T-cell (primary cell): ENCODE measurements at regions not wholly inside any gene's neighbourhood (a gene's known extent, or its start where the extent isn't known, plus 50 kb on each side); places are given as distances from the start of the nearest gene placed in this dataset.

ENCODE experiments used
- ATAC-seq, 4 experiments: fragments of 200-7000 bp in 3 of 4; fragments of 150-1000 bp in 1 of 4; cut with Tn5 transposase; replicated peaks in 1 of 4; 1 replicate in 3 of 4; 2 replicates in 1 of 4; pipeline ENCODE4 v1.10.0; 2021; ENCODE audit warnings: moderate library complexity in 3 of 4, mild to moderate bottlenecking in 2 of 4, moderate number of reproducible peaks in 1 of 4
- CTCF ChIA-PET, 2 donors: fragments of 300-600 bp; sonication (Branson Sonifier 250); formaldehyde crosslinking; loops; one replicate each; lab custom pipeline; 2022; ENCODE audit warnings: antibody characterized with exemption in 2 of 2; lab: Charles Lee
- POLR2A ChIA-PET, 2 donors: fragments of 300-600 bp; sonication (Branson Sonifier 250); formaldehyde crosslinking; loops; one replicate each; lab custom pipeline; 2022; ENCODE audit warnings: antibody characterized with exemption in 2 of 2; lab: Charles Lee
- DNase-seq, 35 experiments: peaks; one replicate each; pipeline versions ENCODE4 v3.0.0 to v3.0.0-alpha.2; 2013 to 2023
- H3K27ac ChIP-seq: one replicate; pipeline ENCODE4 v1.5.1; 2013; ENCODE audit warnings: low read length
- H3K27me3 ChIP-seq, 2 experiments: replicated peaks in 1 of 2; 1 replicate in 1 of 2; 2 replicates in 1 of 2; pipeline versions ENCODE4 v1.6.1 to v1.7.0; 2013; ENCODE audit warnings: low read length in 1 of 2, mixed read lengths in 1 of 2; ENCODE audit not compliant: control insufficient read depth in 2 of 2, insufficient read depth in 2 of 2; ENCODE audit errors: extremely low read depth in 1 of 2
- H3K36me3 ChIP-seq, 2 donors: 1 replicate in 1 of 2; 2 replicates in 1 of 2; pipeline versions ENCODE4 v1.6.1 to v1.7.0; 2013; ENCODE audit warnings: low read length in 1 of 2; ENCODE audit not compliant: control insufficient read depth in 2 of 2, insufficient read depth in 1 of 2; ENCODE audit errors: extremely low read depth in 1 of 2
- H3K4me1 ChIP-seq, 2 experiments: 1 replicate in 1 of 2; 2 replicates in 1 of 2; pipeline versions ENCODE4 v1.6.1 to v1.7.0; 2013; ENCODE audit warnings: low read length in 2 of 2, mixed read lengths in 1 of 2; ENCODE audit not compliant: insufficient read depth in 2 of 2, control insufficient read depth in 1 of 2; ENCODE audit errors: extremely low read depth in 1 of 2
- H3K4me3 ChIP-seq, 2 donors: 1 replicate in 1 of 2; 2 replicates in 1 of 2; pipeline versions ENCODE4 v1.5.1 to v1.7.0; 2013; ENCODE audit warnings: mild to moderate bottlenecking in 2 of 2, low read length in 1 of 2, moderate library complexity in 1 of 2; ENCODE audit not compliant: control insufficient read depth in 1 of 2; ENCODE audit errors: extremely low read depth in 1 of 2
- H3K9me3 ChIP-seq: 2 replicates; pipeline ENCODE4 v1.7.0; 2013
- H3K27ac Mint-ChIP-seq, 2 donors: one replicate each; pipeline ENCODE4 v1.8.0; 2020 to 2021; ENCODE audit warnings: mild to moderate bottlenecking in 2 of 2, mixed read lengths in 2 of 2
- H3K27me3 Mint-ChIP-seq, 2 donors: one replicate each; pipeline ENCODE4 v1.8.0; 2021 to 2022; ENCODE audit warnings: mixed read lengths in 2 of 2
- H3K36me3 Mint-ChIP-seq: one replicate; pipeline ENCODE4 v1.8.0; 2021; ENCODE audit warnings: mixed read lengths
- H3K4me1 Mint-ChIP-seq, 3 donors: one replicate each; pipeline ENCODE4 v1.8.0; 2020 to 2022; ENCODE audit warnings: mixed read lengths in 3 of 3, mild to moderate bottlenecking in 1 of 3
- H3K4me3 Mint-ChIP-seq, 3 donors: one replicate each; pipeline ENCODE4 v1.8.0; 2020 to 2022; ENCODE audit warnings: mild to moderate bottlenecking in 3 of 3, mixed read lengths in 3 of 3, moderate library complexity in 3 of 3
- H3K9me3 Mint-ChIP-seq, 3 donors: one replicate each; pipeline ENCODE4 v1.8.0; 2020 to 2022; ENCODE audit warnings: mixed read lengths in 3 of 3
- WGBS: methylation state at CpG from one replicate; pipeline ENCODE4 v1.1.5; 2013; ENCODE audit warnings: missing lambda C conversion rate; ENCODE audit not compliant: insufficient coverage; 5-methylcytosine and 5-hydroxymethylcytosine counted together

GRCh38 chr14:36057452-36058116 lies 118.9 kb downstream of the PTCSC3 start:
- Histone ChIP-seq H3K27me3 (no peaks in the 10 kb centered on the region), H3K36me3 (no peaks in the 10 kb centered on the region), H3K4me3 (no peak overlapping the region), H3K9me3 (no peaks in the 10 kb centered on the region), H3K27ac (no peak overlapping the region), H3K4me1 (no peaks in the 10 kb centered on the region)
- Mint-ChIP-seq H3K4me3 (no peak overlapping the region), H3K27me3 (peaks cover 9 to 40% of the 10 kb centered on the region in 2 donors), H3K36me3 (no peaks in the 10 kb centered on the region), H3K27ac (no peak overlapping the region), H3K9me3 (no peaks in the 10 kb centered on the region), H3K4me1 (no peaks in the 10 kb centered on the region)
- CTCF ChIA-PET, result interaction anchor here in 1 of 2 donors (0.6 kb wide), 1 partner anchor 8 kb away, joined by 3 read pairs; no protein-coding TSS in a partner anchor
- ATAC-seq (no peak), DNase-seq (no peak)
- POLR2A ChIA-PET, result no interaction called here
- WGBS, result 20% methylated on average over 1 of the region's 7 CpGs

- H3K36me3 Mint-ChIP-seq, result no peaks in the 10 kb centered on the region
- H3K4me3 ChIP-seq, result no peak overlapping the region
- H3K4me1 Mint-ChIP-seq, result no peaks in the 10 kb centered on the region
- H3K9me3 ChIP-seq, result no peaks in the 10 kb centered on the region
- no peak overlapping the region for H3K27ac ChIP-seq
- no peak overlapping the region for H3K4me3 Mint-ChIP-seq
- CTCF ChIA-PET, result interaction anchor here in 1 of 2 donors (0.6 kb wide), 1 partner anchor 8 kb away, joined by 3 read pairs; no protein-coding TSS in a partner anchor
- 81% methylated on average over 3 of the region's 3 CpGs for WGBS
- no peaks in the 10 kb centered on the region for H3K36me3 ChIP-seq
- H3K27me3 ChIP-seq, result no peaks in the 10 kb centered on the region
- H3K9me3 Mint-ChIP-seq, result no peaks in the 10 kb centered on the region
- DNase-seq (no peak), ATAC-seq (no peak)
- H3K27ac Mint-ChIP-seq, result no peak overlapping the region
- POLR2A ChIA-PET, result no interaction called here
- H3K4me1 ChIP-seq, result no peaks in the 10 kb centered on the region
- H3K27me3 Mint-ChIP-seq, result peaks cover 9 to 38% of the 10 kb centered on the region in 2 donors
Observed at GRCh38 chr14:36056845-36057244, 119.7 kb downstream of the PTCSC3 start.

- H3K27ac Mint-ChIP-seq, result no peak overlapping the region
- no peaks in the 10 kb centered on the region for H3K4me1 Mint-ChIP-seq
- no peak overlapping the region for H3K4me3 Mint-ChIP-seq
- Histone ChIP-seq H3K4me3 (no peak overlapping the region), H3K4me1 (no peaks in the 10 kb centered on the region), H3K27ac (no peak overlapping the region), H3K27me3 (no peaks in the 10 kb centered on the region), H3K36me3 (no peaks in the 10 kb centered on the region), H3K9me3 (no peaks in the 10 kb centered on the region)
- no peak for ATAC-seq
- H3K27me3 Mint-ChIP-seq, result peaks cover 7 to 32% of the 10 kb centered on the region in 2 donors
- H3K9me3 Mint-ChIP-seq, result no peaks in the 10 kb centered on the region
- no peak for DNase-seq
- no peaks in the 10 kb centered on the region for H3K36me3 Mint-ChIP-seq
- POLR2A ChIA-PET, result no interaction called here
- WGBS, result 51% methylated on average over 2 of the region's 3 CpGs
- CTCF ChIA-PET, result no interaction called here
Observed at GRCh38 chr14:36055681-36056225, 120.8 kb downstream of the PTCSC3 start.

- DNase-seq (no peak), ATAC-seq (no peak)
- Mint-ChIP-seq H3K27me3 (peaks cover 6 to 31% of the 10 kb centered on the region in 2 donors), H3K4me3 (no peak overlapping the region), H3K27ac (no peak overlapping the region), H3K36me3 (no peaks in the 10 kb centered on the region), H3K4me1 (no peaks in the 10 kb centered on the region), H3K9me3 (no peaks in the 10 kb centered on the region)
- Histone ChIP-seq H3K27ac (no peak overlapping the region), H3K27me3 (peaks cover 0 to under 1% of the 10 kb centered on the region in 2 experiments), H3K9me3 (no peaks in the 10 kb centered on the region), H3K4me3 (no peak overlapping the region), H3K36me3 (no peaks in the 10 kb centered on the region), H3K4me1 (no peaks in the 10 kb centered on the region)
- ChIA-PET POLR2A (no interaction called here), CTCF (no interaction called here)
- WGBS, result 56% methylated on average over 3 of the region's 3 CpGs
Observed at GRCh38 chr14:36055052-36055378, 121.5 kb downstream of the PTCSC3 start.

DNA sequence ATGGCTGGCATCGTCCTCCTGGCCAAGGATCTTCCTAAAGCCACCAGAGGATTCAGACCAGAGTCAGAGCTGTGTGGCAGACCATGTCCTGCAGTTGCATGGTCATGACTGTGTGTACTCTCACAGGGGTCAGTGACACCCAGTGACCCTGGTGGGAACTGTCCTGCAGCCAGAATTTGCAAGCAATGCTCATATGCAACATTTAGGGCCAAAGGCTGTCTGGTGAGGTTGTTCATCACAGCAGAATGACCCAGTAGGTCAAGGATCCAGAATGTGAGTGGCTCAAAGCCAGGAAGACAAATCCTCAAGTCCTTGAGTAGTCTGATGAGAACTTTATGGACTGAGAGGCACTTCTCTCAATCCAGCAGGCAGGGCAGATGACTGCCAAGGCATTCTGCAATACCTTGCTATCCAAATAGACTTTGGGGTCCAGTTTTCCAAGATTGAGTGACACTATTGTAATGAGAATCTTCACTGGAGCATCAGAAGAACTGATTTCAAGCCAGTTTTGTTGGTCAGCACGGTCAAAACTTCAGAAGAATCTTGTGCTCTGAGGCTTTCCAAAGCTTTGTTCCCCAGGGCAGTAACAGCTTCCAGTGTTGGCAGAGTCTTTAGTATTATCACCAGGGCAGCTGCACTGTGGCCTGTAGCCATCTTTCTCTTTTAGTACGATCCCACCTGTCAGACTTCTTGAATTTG lies 122.0 kb downstream of the PTCSC3 start:
- Histone ChIP-seq H3K4me1 (no peaks in the 10 kb centered on the region), H3K27me3 (peaks cover 0 to 6% of the 10 kb centered on the region in 2 experiments), H3K9me3 (no peaks in the 10 kb centered on the region), H3K36me3 (no peaks in the 10 kb centered on the region), H3K27ac (no peak overlapping the region), H3K4me3 (no peak overlapping the region)
- ATAC-seq (no peak), DNase-seq (no peak)
- H3K4me1 Mint-ChIP-seq, result no peaks in the 10 kb centered on the region
- ChIA-PET POLR2A (no interaction called here), CTCF (no interaction called here)
- H3K27ac Mint-ChIP-seq, result no peak overlapping the region
- H3K36me3 Mint-ChIP-seq, result no peaks in the 10 kb centered on the region
- H3K9me3 Mint-ChIP-seq, result no peaks in the 10 kb centered on the region
- WGBS, result 59% methylated on average over 3 of the region's 3 CpGs
- peaks cover 6 to 31% of the 10 kb centered on the region in 2 donors for H3K27me3 Mint-ChIP-seq
- H3K4me3 Mint-ChIP-seq, result no peak overlapping the region

DNA sequence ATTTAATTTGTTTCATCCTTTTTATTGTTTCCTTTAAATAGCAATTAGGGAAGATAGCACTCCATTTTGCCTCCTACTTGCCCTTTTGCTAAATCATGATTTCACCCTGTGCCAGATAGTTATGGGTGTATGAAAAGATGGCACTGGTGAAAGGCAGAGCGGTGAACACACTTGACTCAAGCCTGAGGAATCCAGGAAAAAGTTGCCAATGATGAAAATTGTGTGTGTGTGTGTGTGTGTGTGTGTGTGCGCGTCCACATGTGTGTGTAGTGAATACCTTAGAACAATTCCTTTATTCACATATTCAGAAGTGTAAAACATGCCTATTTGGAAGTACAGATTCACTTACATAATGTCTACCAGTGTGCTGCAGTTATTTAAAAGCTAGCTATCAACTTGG lies 123.8 kb downstream of the PTCSC3 start:
- Histone ChIP-seq H3K4me3 (no peak overlapping the region), H3K4me1 (no peaks in the 10 kb centered on the region), H3K9me3 (no peaks in the 10 kb centered on the region), H3K27ac (no peak overlapping the region), H3K27me3 (peaks cover 0 to 9% of the 10 kb centered on the region in 2 experiments), H3K36me3 (no peaks in the 10 kb centered on the region)
- H3K4me1 Mint-ChIP-seq, result no peaks in the 10 kb centered on the region
- ChIA-PET POLR2A (interaction anchor here in 1 of 2 donors (0.7 kb wide), 1 partner anchor 241 kb away, joined by 3 read pairs; no protein-coding TSS in a partner anchor), CTCF (no interaction called here)
- peaks cover 5 to 28% of the 10 kb centered on the region in 2 donors for H3K27me3 Mint-ChIP-seq
- no peak overlapping the region for H3K27ac Mint-ChIP-seq
- ATAC-seq (no peak), DNase-seq (no peak)
- no peaks in the 10 kb centered on the region for H3K36me3 Mint-ChIP-seq
- no peak overlapping the region for H3K4me3 Mint-ChIP-seq
- WGBS, result no CpG with 5 or more reads among the region's 3 CpGs
- no peaks in the 10 kb centered on the region for H3K9me3 Mint-ChIP-seq
